ENCODE measurements at regions not wholly inside any gene's neighbourhood (a gene's known extent, or its start where the extent isn't known, plus 50 kb on each side); places are given as distances from the start of the nearest gene placed in this dataset.

GRCh38 chr4:59086410-59086809 is 1976.2 kb upstream of the IGFBP7 start:
- DNase-seq: no peak

- no peak for DNase-seq
Observed at GRCh38 chr4:59091146-59092142, 1981.3 kb upstream of the IGFBP7 start.

DNA sequence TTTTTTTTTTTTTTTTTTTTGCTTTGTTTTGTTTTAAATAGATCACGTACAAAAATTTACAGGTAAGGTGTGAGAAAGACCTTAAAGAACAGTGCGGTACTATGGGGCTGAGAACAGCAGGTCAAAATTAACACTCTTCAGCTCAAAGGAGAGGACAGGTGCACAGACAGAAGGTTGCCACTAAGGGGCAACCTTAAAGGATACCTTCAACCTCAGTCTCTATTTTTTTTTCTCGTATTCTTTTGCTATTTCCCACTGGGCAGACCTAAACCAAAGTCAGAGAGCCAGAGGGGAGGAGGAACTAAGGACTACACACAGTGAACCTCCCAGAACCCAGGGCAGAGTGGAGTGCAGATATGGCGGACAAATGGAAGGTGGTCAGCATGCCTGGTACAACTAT is 1984.3 kb upstream of the IGFBP7 start:
- no peak for DNase-seq

GRCh38 chr4:59102311-59102710 is 1992.1 kb upstream of the IGFBP7 start:
- DNase-seq: no peak

DNA sequence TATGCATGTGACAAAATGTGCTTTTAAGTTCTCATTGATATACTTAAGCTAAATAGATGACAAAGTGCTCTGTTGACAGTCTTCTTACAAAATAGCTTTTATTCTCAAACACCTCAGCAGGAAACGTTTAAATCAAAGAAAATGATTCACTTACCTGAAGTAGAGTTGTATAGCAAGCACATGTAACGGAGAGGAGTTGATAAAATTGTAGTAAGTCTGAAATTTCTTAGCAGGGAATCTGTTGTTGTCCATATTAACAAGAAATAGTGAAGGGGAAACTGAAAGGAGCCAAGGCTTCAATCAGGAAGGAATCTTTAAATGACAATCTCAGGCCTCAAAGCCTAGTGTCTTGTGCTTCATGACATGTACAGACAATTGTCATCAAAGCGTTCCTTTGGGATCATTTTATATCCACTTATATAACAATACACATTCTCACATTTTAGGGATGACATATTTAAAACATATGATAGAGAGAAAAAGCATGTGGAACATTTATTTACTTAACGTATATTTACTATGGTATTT is 2010.2 kb upstream of the IGFBP7 start:
- DNase-seq: no peak

GRCh38 chr4:59122626-59123025 is 2012.4 kb upstream of the IGFBP7 start:
- no peak for DNase-seq

GRCh38 chr4:59126159-59126558 is 2016.0 kb upstream of the IGFBP7 start:
- no peak for DNase-seq

GRCh38 chr4:59127006-59127405 is 2016.8 kb upstream of the IGFBP7 start:
- DNase-seq: no peak

DNA sequence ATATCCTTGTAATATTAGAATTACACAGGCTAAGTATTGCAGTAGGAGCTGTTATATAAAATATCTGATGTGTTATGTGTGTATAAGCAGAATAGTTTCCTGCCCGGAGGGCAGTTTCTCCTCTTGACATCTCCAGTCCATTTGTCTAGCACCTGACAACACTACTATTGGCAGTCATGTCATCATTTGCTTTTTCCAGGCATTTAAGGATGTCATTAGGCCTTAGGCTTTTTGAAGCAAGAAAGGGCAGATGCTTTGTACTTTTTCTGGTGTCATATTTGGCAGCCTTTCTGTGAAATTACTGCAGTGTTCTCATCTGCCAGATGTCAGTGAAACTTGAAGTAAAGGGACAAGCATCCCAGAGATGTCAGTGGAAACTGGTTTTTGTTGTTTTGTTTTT is 2017.6 kb upstream of the IGFBP7 start:
- DNase-seq: no peak

- DNase-seq: no peak
Observed at GRCh38 chr4:59135248-59135985, 2025.2 kb upstream of the IGFBP7 start.

GRCh38 chr4:59161249-59161648 is 2038.9 kb upstream of the ADGRL3 start:
- DNase-seq: no peak

GRCh38 chr4:59175617-59176016 is 2024.5 kb upstream of the ADGRL3 start:
- no peak for DNase-seq

- no peak for DNase-seq
Observed at GRCh38 chr4:59179372-59179771, 2020.8 kb upstream of the ADGRL3 start.

DNA sequence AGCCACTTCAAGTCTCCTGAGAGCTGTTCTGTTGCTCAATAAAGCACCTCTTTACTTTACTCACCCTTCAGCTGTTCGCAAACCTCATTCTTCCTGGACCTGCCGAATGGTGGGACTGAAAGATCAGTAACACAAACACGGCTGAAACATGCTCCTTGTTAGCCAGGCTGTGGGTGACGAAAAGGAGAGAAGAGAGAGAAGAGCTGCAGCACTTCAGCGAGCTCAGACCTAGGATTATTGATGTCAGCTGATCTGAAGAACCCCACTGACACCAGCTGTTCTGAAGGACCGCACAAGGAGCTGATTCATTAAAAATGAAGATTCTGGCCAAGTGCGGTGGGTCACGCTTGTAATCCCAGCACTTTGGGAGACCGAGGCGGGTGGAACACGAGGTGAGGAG is 2020.0 kb upstream of the ADGRL3 start:
- no peak for DNase-seq

GRCh38 chr4:59180969-59181368 is 2019.2 kb upstream of the ADGRL3 start:
- DNase-seq: no peak

DNA sequence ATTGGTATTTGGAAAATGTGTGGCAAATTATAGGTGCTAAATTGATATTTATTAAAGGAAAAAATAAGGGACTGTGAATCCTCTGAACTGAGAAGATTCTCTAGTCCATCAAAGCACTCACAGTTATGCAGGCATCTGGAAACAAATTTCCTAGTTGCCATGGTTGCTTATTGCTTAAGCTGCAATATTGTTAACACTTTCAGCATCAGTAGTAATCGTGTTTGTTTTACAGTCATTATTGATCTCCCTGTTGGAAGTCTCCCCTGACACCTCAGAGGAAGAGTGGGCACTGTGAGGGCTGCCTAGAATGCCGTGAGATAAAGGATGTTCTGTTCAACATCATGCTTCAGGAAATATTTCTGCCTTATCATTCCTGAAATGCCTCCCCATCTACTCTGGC is 2004.3 kb upstream of the ADGRL3 start:
- no peak for DNase-seq

DNA sequence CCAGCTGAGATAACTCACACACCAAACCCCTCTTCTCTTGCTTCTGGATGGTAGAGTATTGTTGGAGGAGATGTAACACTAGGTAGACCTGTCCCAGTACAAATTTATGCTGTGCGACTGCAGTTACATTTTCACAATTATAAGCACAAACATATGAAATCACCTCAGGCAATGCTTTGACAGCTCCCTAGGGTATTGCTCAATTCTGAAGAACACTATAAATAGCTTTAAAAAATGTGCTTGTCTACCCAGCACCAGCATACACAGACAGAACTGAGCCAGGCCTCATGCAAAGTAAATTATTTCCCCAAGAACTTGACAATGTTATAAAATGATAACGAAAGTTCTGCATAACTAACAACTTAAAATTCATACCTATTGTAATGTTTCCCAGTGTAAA is 1999.1 kb upstream of the ADGRL3 start:
- DNase-seq: no peak

GRCh38 chr4:59217910-59218631 is 1982.1 kb upstream of the ADGRL3 start:
- no peak for DNase-seq

- no peak for DNase-seq
Observed at GRCh38 chr4:59222221-59222620, 1977.9 kb upstream of the ADGRL3 start.

GRCh38 chr4:59223292-59223941 is 1976.7 kb upstream of the ADGRL3 start:
- no peak for DNase-seq

GRCh38 chr4:59238212-59238611 is 1961.9 kb upstream of the ADGRL3 start:
- no peak for DNase-seq

DNA sequence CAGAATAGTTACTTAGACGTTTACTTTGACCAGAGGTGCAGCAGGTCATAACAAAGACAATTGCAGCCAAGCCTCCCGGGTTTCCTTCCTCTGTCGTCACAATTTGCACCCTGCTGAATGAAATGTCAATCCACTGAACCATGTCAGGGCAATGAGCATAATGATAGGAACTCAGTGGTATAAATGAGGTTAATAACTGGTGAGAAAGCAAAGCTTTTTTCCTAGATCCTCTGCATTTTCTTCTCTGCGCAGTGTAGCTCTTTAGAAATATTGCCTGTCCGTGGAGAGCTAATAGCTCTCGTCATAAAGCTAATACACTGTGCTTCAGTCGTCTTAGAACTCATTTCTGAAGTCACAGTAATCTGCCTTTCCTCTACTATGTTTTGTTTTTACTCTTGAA is 1960.1 kb upstream of the ADGRL3 start:
- DNase-seq: no peak

DNA sequence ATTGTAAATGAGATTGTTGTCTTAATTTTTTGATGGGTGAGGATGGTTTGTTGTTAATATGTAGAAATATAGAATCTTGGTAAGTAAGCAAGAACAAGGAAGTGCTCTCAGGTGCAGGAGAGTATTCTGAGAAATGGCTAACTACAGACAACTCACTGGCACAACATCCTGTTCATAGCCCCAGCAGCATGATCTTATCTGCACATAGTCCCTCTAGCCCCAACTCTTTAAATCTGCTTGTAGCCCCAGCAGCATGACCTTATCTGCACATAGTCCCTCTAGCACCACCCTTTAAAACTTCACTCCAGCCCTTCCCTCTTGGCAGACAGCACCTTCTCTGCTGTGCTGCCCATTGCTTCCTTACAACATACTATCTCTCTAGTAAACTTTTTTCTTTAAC is 1957.1 kb upstream of the ADGRL3 start:
- no peak for DNase-seq

Measured in DMS153 (cell line).